Omental fat pad (tissue), 3 donors: ENCODE measurements at regions not wholly inside any gene's neighbourhood (a gene's known extent, or its start where the extent isn't known, plus 50 kb on each side); places are given as distances from the start of the nearest gene placed in this dataset.

Source experiments
- ATAC-seq: fragments of 150-250 bp; one replicate; pipeline ENCODE4 v1.9.1; 2016; ENCODE audit warnings: mild to moderate bottlenecking, moderate library complexity; ENCODE audit not compliant: low FRiP score
- DNase-seq: peaks from one replicate; pipeline ENCODE4 v3.0.0-alpha.2; 2019; ENCODE audit warnings: low spot score
- CTCF ChIP-seq, 3 donors: fragments of 450-650 bp; IDR thresholded peaks; one replicate each; pipeline ENCODE4 v1.5.1; 2016 to 2017; ENCODE audit warnings: antibody characterized with exemption in 3 of 3, mild to moderate bottlenecking in 3 of 3, moderate library complexity in 2 of 3

GRCh38 chr4:65265526-65265925 lies 404.8 kb downstream of the EPHA5 start:
- TF ChIP-seq CTCF (IDR thresholded peaks at IDR 0.05): no peak
- no peak for ATAC-seq

GRCh38 chr4:65259296-65259695 lies 411.0 kb downstream of the EPHA5 start:
- ATAC-seq (no peak), DNase-seq (no peak)
- no peak for TF ChIP-seq CTCF (IDR thresholded peaks at IDR 0.05)

More at GRCh38 chr4:65265526-65265925, 404.8 kb downstream of the EPHA5 start:
- no peak for DNase-seq

- DNase-seq: no peak
- ATAC-seq: no peak
- TF ChIP-seq CTCF (IDR thresholded peaks at IDR 0.05): no peak
Measured at GRCh38 chr4:65250916-65251315, 419.4 kb downstream of the EPHA5 start.

GRCh38 chr4:65249111-65249510 lies 421.2 kb downstream of the EPHA5 start:
- no peak for DNase-seq
- no peak for ATAC-seq

GRCh38 chr4:65242156-65242846 lies 428.0 kb downstream of the EPHA5 start:
- ATAC-seq: no peak
- no peak for DNase-seq
- TF ChIP-seq CTCF (IDR thresholded peaks at IDR 0.05): no peak

More at GRCh38 chr4:65249111-65249510, 421.2 kb downstream of the EPHA5 start:
- no peak for TF ChIP-seq CTCF (IDR thresholded peaks at IDR 0.05)

- no peak for ATAC-seq
- no peak for TF ChIP-seq CTCF (IDR thresholded peaks at IDR 0.05)
- no peak for DNase-seq
Measured at GRCh38 chr4:65241257-65241997, 428.9 kb downstream of the EPHA5 start.

GRCh38 chr4:65234061-65234460 lies 436.2 kb downstream of the EPHA5 start:
- ATAC-seq (no peak), DNase-seq (no peak)
- no peak for TF ChIP-seq CTCF (IDR thresholded peaks at IDR 0.05)
